Progenitor cell of endocrine pancreas (in vitro differentiated cells): ENCODE measurements at regions not wholly inside any gene's neighbourhood (a gene's known extent, or its start where the extent isn't known, plus 50 kb on each side); places are given as distances from the start of the nearest gene placed in this dataset.

Experiments
- DNase-seq: peaks from one replicate; pipeline ENCODE4 v3.0.0; 2021; ENCODE audit warnings: low spot score; ENCODE audit not compliant: unreplicated experiment
- H3K27ac Mint-ChIP-seq: 2 replicates; pipeline ENCODE4 v1.8.0; 2021; ENCODE audit warnings: mild to moderate bottlenecking, moderate library complexity, mixed read lengths
- H3K27me3 Mint-ChIP-seq: 2 replicates; pipeline ENCODE4 v1.8.0; 2021; ENCODE audit warnings: mixed read lengths
- H3K36me3 Mint-ChIP-seq: 2 replicates; pipeline ENCODE4 v1.8.0; 2022; ENCODE audit warnings: mixed read lengths; ENCODE audit not compliant: insufficient read depth
- H3K4me1 Mint-ChIP-seq: 2 replicates; pipeline ENCODE4 v1.8.0; 2021; ENCODE audit warnings: low read depth, mixed read lengths
- H3K4me3 Mint-ChIP-seq: 2 replicates; pipeline ENCODE4 v1.8.0; 2021; ENCODE audit warnings: low read depth, mild to moderate bottlenecking, moderate library complexity, mixed read lengths
- H3K9me3 Mint-ChIP-seq: 2 replicates; pipeline ENCODE4 v1.8.0; 2021; ENCODE audit warnings: low read depth, mixed read lengths
- TF ChIP-seq, protein P1 (sequence below): fragments of 200-600 bp; sonication (generic); IDR thresholded peaks from one replicate; pipeline ENCODE4 v1.5.0; 2021; ENCODE audit warnings: antibody characterized with exemption, mild to moderate bottlenecking; ENCODE audit not compliant: unreplicated experiment

DNA sequence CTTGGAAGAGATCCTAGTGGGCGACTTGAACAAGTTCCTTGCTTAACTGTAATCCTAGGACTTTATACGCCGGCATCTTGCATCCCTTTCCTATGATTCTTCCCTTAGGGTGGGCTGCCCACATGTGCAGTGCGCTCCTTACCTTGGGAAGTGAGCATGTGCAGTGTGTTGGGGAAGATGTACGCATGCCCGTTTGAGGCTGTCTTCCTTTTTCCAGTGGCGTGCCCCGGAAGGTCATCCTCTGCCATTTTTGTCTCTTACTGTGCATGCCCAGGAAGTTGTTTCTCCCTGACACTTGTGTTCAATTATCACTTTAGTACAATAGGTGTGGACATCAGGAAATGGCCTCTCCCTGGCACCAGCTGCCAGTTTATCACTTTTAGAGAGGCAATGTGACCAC lies 936.5 kb downstream of the TBC1D22A start:
- Mint-ChIP-seq H3K27me3 (no peaks in the 10 kb centered on the region), H3K27ac (no peak overlapping the region), H3K4me3 (no peak overlapping the region), H3K4me1 (no peaks in the 10 kb centered on the region), H3K36me3 (no peaks in the 10 kb centered on the region), H3K9me3 (no peaks in the 10 kb centered on the region)
- TF ChIP-seq, protein P1, sequence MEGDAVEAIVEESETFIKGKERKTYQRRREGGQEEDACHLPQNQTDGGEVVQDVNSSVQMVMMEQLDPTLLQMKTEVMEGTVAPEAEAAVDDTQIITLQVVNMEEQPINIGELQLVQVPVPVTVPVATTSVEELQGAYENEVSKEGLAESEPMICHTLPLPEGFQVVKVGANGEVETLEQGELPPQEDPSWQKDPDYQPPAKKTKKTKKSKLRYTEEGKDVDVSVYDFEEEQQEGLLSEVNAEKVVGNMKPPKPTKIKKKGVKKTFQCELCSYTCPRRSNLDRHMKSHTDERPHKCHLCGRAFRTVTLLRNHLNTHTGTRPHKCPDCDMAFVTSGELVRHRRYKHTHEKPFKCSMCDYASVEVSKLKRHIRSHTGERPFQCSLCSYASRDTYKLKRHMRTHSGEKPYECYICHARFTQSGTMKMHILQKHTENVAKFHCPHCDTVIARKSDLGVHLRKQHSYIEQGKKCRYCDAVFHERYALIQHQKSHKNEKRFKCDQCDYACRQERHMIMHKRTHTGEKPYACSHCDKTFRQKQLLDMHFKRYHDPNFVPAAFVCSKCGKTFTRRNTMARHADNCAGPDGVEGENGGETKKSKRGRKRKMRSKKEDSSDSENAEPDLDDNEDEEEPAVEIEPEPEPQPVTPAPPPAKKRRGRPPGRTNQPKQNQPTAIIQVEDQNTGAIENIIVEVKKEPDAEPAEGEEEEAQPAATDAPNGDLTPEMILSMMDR: no peak
- DNase-seq: no peak

DNA sequence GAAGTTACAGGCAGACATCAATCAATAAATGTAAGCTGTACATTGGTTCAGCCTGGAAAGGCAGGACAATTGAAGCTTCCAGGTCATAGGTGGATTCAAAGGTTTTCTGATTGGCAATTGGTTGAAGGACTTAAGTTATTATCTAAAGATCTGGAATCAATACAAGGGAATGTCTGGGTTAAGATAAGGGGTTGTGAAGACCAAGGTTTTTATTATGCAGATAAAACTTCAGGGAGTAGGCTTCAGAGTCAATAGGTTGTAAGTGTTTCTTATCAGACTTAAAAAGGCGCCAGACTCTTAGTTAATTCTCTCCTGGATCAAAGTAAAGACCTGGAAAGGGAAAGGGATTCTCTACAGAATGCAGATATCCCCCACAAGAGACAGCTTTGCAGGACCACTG lies 935.4 kb downstream of the TBC1D22A start:
- no peak overlapping the region for H3K27ac Mint-ChIP-seq

DNA sequence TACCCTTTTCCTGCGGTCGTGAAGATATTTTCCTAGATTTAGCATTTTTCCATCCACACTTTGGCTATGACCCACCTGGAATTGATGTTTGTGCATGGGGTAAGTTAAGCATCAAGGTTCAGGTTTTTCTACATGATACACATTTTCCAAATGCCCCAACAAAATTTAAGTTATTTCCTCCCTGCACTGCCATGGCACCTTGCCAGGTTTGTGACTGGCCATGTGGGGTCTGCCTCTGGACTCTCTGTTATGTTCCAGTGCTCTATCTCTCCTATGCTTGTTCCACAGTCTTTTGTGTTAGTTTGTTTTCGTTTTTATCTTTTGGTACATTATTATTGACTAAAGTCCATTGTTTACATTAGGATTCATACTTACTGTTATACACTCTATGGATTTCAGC lies 934.3 kb downstream of the TBC1D22A start:
- TF ChIP-seq, protein P1: no peak
- Mint-ChIP-seq H3K27ac (no peak overlapping the region), H3K9me3 (no peaks in the 10 kb centered on the region), H3K4me3 (no peak overlapping the region), H3K36me3 (no peaks in the 10 kb centered on the region), H3K4me1 (no peaks in the 10 kb centered on the region), H3K27me3 (no peaks in the 10 kb centered on the region)
- no peak for DNase-seq

More for the DNA sequence above, 935.4 kb downstream of the TBC1D22A start:
- no peaks in the 10 kb centered on the region for H3K4me1 Mint-ChIP-seq
- no peak overlapping the region for H3K4me3 Mint-ChIP-seq
- H3K27me3 Mint-ChIP-seq: no peaks in the 10 kb centered on the region
- no peaks in the 10 kb centered on the region for H3K36me3 Mint-ChIP-seq
- H3K9me3 Mint-ChIP-seq: no peaks in the 10 kb centered on the region
- no peak for DNase-seq
- TF ChIP-seq, protein P1: no peak

DNA sequence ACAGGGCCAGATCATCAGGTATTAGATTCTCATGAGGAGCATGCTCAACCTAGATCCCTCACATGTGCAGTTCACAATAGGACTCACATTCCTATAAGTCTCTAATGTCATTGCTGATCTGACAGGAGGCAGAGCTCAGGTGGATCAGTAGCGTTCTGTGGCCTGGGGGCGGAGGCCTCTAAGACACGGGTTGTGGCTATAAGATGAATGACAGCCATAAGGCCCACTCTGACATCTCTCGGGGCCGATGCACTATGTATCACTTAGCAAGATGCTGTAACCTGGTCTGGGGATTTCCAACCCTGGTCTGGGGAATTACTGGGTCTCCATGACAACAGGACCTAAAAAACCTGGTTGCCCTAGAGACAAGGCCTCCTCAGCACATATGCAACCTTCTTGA lies 932.7 kb downstream of the TBC1D22A start:
- Mint-ChIP-seq H3K4me3 (no peak overlapping the region), H3K4me1 (no peaks in the 10 kb centered on the region), H3K9me3 (no peaks in the 10 kb centered on the region), H3K36me3 (no peaks in the 10 kb centered on the region), H3K27me3 (no peaks in the 10 kb centered on the region), H3K27ac (no peak overlapping the region)
- no peak for DNase-seq
- TF ChIP-seq, protein P1: no peak

DNA sequence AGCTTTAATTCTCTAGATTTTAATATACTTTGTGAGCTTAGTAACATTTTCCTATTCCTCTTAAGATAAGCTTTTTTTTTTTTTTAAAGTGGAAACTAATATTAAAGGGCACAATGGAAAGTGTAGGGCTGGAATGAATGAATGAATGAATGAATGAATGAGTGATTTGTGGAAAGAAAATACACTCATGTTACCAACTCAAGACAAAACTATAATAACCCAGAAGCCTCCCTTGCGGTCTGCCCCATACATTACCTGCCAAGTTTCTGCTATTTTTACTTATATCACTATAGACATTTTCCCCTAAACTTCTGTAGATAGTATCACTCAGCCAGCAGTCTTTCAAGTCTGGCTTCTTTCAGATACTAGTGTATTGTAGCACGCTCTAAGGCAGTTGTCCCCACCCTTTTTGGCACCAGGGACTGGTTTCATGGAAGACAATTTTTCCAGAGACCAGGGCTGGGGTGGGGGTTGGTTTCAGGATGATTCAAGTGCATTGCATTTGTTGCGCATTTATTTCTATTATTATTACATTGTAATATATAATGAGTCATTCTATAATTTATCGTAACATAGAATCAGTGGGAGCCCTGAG lies 932.2 kb downstream of the TBC1D22A start:
- Mint-ChIP-seq H3K36me3 (no peaks in the 10 kb centered on the region), H3K27me3 (no peaks in the 10 kb centered on the region), H3K4me1 (no peaks in the 10 kb centered on the region), H3K4me3 (no peak overlapping the region), H3K9me3 (no peaks in the 10 kb centered on the region), H3K27ac (no peak overlapping the region)
- TF ChIP-seq, protein P1: no peak
- no peak for DNase-seq
